Uterus (tissue), 2 donors: ENCODE measurements at regions not wholly inside any gene's neighbourhood (a gene's known extent, or its start where the extent isn't known, plus 50 kb on each side); places are given as distances from the start of the nearest gene placed in this dataset.

Experiments
- POLR2A ChIP-seq, 2 donors: fragments of 450-650 bp; IDR thresholded peaks; one replicate each; pipeline ENCODE4 v1.6.1; 2016; ENCODE audit warnings: antibody characterized with exemption in 2 of 2, mild to moderate bottlenecking in 1 of 2, moderate library complexity in 1 of 2
- TF ChIP-seq, protein P1 (sequence below), 4 experiments: fragments of 200-600 bp in 2 of 4; fragments of 450-650 bp in 2 of 4; sonication (generic) in 2 of 4; IDR thresholded peaks; one replicate each; pipeline ENCODE4 v1.5.1; 2016 to 2019; ENCODE audit warnings: antibody characterized with exemption in 4 of 4, mild to moderate bottlenecking in 2 of 4, moderate library complexity in 1 of 4

DNA sequence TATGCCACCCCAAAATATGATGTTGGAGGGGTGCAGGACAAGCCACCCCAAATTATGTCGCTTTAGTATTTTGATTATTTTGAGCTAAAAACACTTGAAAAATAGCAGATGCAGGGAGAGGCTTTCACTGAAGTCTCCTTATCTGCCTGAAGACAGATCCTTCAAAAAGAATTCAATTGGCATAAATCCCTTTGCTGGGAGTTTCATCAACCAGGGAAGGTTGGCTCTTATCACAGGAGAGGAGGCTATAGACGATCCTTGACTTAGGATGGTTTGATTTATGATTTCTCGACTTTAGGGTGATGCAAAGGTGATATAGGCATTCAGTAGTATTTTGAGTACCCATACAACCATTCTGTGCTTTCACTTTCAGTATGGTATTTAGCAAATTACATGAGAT lies 97.8 kb upstream of the CAMK1G start:
- TF ChIP-seq, protein P1, sequence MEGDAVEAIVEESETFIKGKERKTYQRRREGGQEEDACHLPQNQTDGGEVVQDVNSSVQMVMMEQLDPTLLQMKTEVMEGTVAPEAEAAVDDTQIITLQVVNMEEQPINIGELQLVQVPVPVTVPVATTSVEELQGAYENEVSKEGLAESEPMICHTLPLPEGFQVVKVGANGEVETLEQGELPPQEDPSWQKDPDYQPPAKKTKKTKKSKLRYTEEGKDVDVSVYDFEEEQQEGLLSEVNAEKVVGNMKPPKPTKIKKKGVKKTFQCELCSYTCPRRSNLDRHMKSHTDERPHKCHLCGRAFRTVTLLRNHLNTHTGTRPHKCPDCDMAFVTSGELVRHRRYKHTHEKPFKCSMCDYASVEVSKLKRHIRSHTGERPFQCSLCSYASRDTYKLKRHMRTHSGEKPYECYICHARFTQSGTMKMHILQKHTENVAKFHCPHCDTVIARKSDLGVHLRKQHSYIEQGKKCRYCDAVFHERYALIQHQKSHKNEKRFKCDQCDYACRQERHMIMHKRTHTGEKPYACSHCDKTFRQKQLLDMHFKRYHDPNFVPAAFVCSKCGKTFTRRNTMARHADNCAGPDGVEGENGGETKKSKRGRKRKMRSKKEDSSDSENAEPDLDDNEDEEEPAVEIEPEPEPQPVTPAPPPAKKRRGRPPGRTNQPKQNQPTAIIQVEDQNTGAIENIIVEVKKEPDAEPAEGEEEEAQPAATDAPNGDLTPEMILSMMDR (IDR thresholded peaks at IDR 0.05): no peak
- no peak for TF ChIP-seq POLR2A (IDR thresholded peaks at IDR 0.05)
